Stimulated activated CD4-positive, alpha-beta T cell treated with anti-CD3 and anti-CD28 coated beads, Interleukin-12 subunit alpha, Interleukin-12 subunit beta, amount 100 ng/mL, for 24 hours (primary cell): ENCODE measurements at regions not wholly inside any gene's neighbourhood (a gene's known extent, or its start where the extent isn't known, plus 50 kb on each side); places are given as distances from the start of the nearest gene placed in this dataset.
A peak's percentile ranks its signal among the peaks of the same experiment; 100 is the strongest.

Experiments used
- DNase-seq, 2 experiments: peaks; one replicate each; pipeline ENCODE4 v3.0.0-alpha.2; 2020; ENCODE audit warnings: low read depth in 2 of 2

GRCh38 chr2:43034242-43034619 lies 192.2 kb downstream of the ZFP36L2 start:
- DNase-seq = no peak

- DNase-seq = no peak
These were observed 192.8 kb downstream of the ZFP36L2 start for GRCh38 chr2:43033466-43034241.

DNA sequence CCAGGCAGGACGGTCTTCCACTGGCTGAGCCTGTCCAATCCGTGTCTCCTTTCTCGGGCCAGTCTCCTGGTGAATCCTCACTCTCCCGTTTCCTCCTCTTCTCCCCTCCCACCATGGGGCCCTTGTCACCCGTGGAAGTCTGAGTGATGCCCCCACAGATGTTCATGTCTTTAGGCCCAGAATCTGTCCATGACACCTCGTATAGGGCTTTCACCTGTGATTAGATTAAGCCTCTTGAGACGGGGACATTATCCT lies 193.5 kb downstream of the ZFP36L2 start:
- DNase-seq = no peak

DNA sequence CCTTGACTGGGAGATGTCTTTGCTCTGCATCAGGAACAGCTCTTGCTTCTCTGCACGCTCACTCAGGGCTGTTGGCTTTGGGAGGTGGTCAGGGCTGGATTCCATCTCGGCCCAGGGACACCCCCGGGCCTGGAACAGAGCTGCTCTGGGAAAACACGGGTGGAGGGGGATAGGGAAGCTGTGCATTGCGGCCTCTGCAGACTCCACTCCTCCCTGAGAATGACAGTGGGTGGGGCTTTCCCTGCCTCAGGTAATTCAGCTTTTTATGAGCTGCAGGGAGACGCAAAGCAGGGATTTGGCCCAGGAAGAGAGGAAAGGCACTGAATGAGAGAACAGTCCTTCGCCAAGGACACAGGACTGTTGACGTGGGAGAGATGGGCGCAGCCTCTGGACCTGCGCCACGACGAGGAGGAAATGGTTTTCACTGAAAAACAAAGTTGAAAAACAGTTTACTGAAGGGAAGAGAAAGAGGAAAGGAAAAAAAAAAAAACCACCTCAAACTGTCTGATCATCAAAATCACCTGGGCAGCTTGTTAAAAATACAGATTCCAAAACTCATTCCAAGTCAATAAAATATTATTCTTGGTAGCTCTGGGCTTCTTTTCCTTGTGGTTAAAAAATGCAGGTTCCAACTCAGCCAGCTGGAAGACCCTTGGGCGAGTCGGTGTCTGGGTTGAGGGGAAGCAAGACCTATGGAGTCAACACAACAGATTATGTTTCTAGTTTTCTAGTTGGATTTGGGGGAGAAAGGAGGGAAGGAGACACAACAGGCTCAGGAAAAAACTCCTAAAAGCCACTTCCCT lies 194.0 kb downstream of the ZFP36L2 start:
- DNase-seq = no peak

DNA sequence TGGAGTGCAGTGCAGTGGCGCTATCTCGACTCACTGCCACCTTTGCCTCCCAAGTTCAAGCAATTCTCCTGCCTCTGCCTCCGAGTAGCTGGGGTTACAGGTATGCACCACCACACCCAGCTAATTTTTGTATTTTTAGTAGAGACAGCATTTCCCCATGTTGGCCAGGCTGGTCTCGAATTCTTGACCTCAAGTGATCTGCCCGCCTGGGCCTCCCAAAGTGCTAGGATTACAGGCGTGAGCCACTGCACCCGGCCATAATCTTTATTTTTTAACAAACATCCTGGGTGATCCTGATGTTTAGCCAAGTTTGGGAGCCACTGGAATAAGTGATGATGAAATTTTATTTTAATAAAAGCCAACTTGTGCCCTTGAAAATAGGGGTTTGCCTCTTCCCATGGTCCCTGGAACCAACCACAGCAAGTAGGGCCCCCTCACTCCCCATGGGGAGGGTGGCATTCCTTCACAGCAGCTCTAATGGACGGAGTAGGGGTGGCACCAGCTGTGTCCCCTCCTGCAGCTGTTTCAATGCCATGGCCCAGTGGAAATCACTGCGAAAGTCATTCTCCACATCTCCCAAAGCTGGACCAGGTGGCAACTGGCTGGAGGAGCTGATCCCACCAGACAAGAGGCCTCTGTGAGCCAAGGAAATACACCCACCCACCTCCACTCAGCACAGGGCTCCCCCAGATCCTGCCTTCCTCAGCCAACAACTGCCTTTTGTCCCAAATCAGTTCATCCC lies 194.8 kb downstream of the ZFP36L2 start:
- DNase-seq = no peak

DNA sequence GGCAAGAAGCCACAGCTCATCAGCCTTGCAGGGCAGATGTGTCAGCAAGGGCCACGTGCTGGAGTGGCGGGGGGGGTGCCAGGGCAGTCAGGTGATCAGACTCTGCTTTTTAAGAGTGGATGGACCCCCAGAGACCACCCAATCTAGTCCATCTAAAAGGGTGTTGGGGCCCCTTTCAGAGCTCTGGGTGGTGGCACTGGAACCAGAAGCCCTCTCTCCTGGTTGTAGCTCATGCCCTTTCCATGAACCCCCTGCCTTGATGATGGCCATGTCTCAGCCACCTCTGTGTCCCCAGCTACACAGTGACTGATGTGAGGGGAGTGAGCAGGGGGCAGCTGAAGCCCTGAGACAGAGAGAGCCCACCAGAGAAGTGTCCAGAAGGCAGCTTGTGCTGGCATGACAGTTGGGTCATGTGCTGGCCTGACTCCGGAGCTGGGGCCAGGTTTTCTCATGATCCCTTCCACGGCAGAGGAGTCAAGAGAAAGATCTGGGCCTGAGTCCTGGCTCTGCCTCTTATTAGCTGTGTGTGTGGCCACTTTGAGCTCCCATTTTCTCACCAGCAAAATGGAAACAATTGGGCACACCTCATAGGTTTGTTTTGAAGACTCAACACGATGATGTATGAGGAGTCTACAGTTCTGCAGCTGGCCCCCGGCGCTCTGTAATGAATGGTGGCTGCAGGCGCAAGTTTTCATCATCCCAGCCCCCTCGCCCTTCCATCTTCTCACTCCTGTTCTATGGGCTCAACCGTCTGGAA lies 195.7 kb downstream of the ZFP36L2 start:
- DNase-seq = no peak

DNA sequence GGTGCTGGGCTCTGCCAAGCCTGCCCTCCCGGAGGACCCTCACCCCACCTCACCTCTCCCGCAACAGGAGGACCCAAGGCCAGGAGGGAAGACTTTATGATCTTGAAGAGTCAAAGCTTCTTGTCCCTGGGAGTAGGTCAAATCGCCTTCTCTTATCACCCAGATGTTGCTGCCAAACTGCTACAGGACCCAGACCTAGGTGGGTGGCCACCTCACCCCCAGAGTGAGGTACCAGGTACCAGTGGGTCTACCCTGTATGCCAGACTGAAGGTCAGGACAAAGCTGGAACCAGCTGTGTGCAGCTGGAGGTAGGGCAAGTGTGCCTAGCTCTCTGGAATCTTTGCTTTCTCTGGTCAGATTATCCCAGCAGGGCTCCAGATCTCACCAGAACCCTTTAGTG lies 197.2 kb downstream of the ZFP36L2 start:
- no peak for DNase-seq

DNA sequence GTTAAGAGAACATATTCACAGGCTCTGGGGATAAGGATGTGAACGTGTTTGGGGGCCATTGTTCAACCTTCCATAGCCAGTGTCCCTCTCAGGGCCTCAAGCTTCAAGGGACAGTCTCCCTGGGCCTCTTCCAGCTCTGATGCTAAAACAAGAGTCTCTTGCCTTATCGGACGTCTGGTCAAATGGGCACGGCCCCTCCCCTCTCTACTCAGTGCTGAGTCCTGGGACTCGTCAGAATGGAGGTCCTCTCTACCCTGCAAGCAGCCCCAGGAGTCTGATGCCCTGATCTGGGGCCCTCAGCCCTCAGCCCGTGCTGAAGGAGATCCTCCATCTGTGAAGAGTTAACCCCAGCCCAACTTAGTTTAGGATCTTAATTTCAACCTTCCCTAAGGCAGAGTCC lies 198.2 kb downstream of the ZFP36L2 start:
- DNase-seq = no peak

GRCh38 chr2:43027097-43027873 lies 199.1 kb downstream of the ZFP36L2 start:
- no peak for DNase-seq

DNA sequence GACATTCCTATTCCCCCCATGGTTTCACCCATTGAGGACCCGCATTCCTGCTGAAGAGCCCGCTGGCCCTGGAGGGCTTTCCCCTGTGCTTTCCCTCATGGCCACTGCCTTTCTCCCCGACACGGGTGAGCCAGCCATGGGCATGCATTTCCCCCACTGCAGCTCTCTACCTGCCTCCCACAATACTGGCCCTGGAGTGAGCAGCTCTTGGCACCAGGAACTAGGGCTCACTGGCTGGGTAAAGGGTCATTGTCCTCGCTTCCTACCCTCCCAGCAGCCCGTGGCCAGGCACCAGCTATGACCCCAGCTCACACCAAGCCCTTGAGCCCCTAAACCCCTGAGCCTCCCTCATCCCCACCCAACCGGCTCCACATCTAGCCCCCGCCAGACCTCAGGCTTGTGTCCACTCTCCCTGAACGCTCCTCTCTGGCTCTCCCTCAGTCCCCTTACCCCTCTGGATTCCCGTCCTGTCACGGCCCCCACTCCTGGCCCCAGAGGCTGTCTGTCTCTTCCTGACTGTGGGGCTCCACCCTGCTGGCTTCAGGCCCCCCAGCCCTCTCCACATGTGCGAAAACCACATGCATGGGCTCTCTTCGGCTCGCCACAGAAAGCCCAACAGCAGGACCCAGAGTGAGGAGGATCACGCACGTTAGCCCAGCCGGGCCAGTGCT lies 199.8 kb downstream of the ZFP36L2 start:
- no peak for DNase-seq

GRCh38 chr2:43025709-43026295 lies 200.6 kb downstream of the ZFP36L2 start:
- no peak for DNase-seq

DNA sequence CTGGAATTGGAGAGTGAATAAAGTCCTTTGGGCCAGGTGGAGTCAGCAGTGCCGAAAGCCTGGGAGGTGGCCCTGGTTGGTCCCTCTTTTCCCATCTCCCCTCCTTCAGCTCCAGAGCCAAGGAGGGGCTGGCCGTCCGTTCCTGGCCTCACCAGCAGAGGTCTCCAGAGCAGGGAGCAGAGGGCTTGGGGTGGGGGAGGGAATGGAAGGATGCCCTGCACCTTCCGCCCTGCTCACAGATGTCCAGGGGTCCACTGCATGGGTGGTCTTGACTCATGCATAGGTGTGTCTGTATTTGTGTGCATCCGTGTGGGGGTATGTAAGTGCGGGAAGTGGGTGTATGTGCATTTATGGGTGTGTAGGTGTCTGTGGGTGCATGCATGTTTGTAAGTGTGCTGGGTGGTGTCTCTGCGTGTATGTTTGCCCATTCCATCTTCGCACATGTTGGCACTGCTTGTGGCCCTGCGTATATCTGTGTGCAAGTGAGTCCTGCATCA lies 201.8 kb downstream of the ZFP36L2 start:
- DNase-seq = peak in 1 of 2 experiments; percentile 22

DNA sequence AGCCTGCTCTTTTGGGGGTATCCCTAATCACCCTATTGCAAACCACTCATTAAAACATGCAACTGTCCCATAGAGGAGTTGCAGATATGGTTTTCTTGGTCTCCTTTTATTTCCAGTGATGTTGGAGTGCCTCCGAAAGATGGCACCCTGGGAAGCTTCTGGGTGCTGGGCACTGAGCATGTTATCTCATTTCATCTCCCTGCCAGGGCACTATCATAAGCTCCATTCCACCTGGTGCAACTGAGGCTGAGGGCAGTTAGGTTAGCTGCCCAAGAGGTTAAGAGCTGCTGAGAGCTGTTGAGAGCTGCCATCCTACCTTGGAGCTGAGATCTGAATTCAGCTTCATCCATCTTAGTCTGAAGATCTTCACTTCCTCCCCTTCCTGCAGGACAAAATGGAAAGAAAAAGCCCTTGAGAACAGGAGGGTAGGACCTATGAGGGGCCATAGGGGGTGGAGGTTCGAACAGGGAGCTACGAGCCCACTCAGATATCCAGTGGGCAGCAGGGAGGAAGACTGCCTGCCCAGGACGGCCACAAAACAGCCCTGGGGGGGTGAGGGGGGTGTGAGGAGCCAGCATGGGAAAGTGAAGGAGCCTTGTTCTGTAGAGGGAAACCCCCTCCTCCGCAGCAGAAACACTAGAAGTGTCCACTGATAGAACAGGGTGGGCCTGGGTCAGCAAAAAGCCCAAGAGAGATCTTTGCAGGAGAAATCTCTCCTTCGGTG lies 202.5 kb downstream of the ZFP36L2 start:
- DNase-seq = no peak

- no peak for DNase-seq
These were observed 203.5 kb downstream of the ZFP36L2 start for GRCh38 chr2:43022896-43023295.

GRCh38 chr2:43021791-43022509 lies 204.5 kb downstream of the ZFP36L2 start:
- no peak for DNase-seq

DNA sequence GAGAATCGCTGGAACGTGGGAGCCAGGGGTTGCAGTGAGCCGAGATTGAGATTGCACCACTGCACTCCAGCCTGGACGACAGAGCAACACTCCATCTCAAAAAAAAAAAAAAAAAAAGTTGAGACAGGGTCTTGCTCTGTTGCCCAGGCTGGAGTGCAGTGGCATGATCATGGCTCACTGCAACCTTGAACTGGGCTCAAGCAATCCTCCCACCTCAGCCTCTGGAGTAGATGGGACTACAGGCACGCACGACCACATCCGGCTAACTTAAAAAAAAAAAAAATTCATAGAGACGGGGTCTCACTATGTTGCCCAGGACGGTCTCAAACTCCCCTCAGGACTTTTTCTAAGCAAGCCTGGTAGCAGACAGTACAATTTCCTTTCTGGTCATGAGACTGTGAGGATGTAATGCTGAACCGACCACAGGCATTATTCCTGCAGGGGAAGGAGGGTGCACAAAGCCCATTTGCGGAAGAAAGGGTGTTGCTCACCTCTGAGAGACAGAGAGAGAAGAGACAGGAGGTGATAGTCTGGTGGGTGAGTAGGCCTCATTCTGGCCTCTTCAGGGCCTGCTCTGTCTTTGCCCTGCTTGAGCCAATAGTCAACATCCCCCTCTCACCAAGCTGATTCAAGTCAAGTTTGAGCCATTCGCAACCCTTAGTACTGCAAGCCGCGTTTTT lies 205.3 kb downstream of the ZFP36L2 start:
- DNase-seq = no peak

GRCh38 chr2:43020296-43020695 lies 206.1 kb downstream of the ZFP36L2 start:
- no peak for DNase-seq

- no peak for DNase-seq
These were observed 206.7 kb downstream of the ZFP36L2 start for GRCh38 chr2:43019536-43020183.
